ENCODE measurements at regions not wholly inside any gene's neighbourhood (a gene's known extent, or its start where the extent isn't known, plus 50 kb on each side); places are given as distances from the start of the nearest gene placed in this dataset.

GRCh38 chr2:14577843-14578242 lies 54.7 kb upstream of the LRATD1 start:
- H3K36me3 ChIP-seq (ENCODE audit: control insufficient read depth, insufficient read depth, low read length), result no peaks in the 10 kb centered on the region
- TF ChIP-seq CTCF (IDR thresholded peaks at IDR 0.05; ENCODE audit: insufficient read depth, low read length, poor library complexity, severe bottlenecking), result no peak
- no peak overlapping the region for H3K4me3 ChIP-seq (ENCODE audit: low read depth, low read length)
- no peaks in the 10 kb centered on the region for H3K27me3 ChIP-seq (ENCODE audit: control insufficient read depth, insufficient read depth, low read length)
- no peak for DNase-seq (ENCODE audit: low read depth)

All from kidney epithelial cell (primary cell).